ENCODE measurements at regions not wholly inside any gene's neighbourhood (a gene's known extent, or its start where the extent isn't known, plus 50 kb on each side); places are given as distances from the start of the nearest gene placed in this dataset.

DNA sequence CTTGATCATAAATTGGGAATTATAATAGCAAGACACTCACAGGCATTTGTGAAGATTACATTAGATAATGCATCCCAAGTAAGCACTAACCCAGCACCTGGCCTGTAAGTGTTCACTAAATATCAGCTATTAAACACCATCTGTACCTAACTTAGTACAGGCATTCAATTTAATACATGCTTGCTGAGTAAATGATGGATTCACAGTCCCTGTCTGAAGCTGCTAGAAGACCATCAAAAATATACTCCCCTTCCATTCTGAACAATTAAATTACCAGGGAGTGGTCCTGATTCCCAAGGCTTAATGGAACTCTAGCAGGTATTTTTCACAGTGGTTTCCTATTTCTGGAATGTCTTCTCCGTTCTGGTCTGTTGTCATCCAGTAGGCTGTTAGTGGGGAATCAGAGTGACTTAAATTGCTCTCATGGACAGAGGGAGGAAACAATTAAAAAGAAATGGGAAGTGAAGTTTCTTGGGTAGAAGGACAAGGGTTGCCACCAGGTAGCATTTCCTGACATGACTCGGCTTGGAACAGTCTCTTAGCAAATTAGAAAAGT lies 233.9 kb downstream of the PTTG2 start:
- H3K36me3 Mint-ChIP-seq = peaks cover 4% of the 10 kb centered on the region; the same call in 1 of the 2 replicates
- CTCF ChIA-PET = interaction anchor here (1.9 kb wide), 1 partner anchor 15 kb away, joined by 7 read pairs; no protein-coding TSS in a partner anchor
- H3K4me1 Mint-ChIP-seq = no peaks in the 10 kb centered on the region

More for the DNA sequence above, 233.9 kb downstream of the PTTG2 start:
- no peak for TF ChIP-seq NR3C1 (CRISPR knock-in tag; conservative IDR thresholded peaks at IDR 0.05; ENCODE audit: low read depth)
- TF ChIP-seq, protein P1, sequence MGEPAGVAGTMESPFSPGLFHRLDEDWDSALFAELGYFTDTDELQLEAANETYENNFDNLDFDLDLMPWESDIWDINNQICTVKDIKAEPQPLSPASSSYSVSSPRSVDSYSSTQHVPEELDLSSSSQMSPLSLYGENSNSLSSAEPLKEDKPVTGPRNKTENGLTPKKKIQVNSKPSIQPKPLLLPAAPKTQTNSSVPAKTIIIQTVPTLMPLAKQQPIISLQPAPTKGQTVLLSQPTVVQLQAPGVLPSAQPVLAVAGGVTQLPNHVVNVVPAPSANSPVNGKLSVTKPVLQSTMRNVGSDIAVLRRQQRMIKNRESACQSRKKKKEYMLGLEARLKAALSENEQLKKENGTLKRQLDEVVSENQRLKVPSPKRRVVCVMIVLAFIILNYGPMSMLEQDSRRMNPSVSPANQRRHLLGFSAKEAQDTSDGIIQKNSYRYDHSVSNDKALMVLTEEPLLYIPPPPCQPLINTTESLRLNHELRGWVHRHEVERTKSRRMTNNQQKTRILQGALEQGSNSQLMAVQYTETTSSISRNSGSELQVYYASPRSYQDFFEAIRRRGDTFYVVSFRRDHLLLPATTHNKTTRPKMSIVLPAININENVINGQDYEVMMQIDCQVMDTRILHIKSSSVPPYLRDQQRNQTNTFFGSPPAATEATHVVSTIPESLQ (CRISPR knock-in tag; IDR thresholded peaks at IDR 0.05) = no peak
- TF ChIP-seq ZNF232 (CRISPR knock-in tag; IDR thresholded peaks at IDR 0.05) = no peak
- TF ChIP-seq, protein P2, sequence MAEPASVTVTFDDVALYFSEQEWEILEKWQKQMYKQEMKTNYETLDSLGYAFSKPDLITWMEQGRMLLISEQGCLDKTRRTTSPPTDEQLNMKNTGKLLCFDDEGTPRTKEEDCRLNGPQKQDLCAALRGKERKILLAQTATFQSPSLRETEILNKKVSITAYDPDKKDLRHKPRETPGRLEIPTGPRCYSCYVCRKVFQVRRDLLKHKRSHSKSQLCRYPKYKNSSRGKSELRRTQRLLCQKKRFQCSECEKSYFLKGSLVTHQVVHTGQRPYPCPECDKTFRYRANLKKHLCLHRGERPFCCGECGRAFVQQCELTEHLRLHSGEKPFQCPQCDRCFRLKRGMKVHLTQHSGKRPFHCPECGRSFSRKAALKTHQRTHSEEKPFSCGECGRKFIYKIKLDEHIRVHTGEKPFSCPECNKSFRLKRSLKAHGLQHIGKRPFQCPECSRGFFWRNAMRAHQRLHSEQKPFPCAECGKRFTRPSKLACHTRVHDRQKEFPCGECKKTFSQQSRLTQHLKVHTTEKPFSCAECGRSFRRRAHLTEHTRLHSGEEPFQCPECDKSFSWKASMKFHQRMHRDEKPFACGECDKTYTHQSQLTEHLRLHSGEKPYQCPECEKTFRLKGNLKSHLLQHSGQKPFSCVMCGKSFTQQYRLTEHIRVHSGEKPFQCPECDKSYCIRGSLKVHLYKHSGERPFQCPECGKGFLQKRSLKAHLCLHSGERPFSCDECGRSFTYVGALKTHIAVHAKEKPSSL (CRISPR knock-in tag; conservative IDR thresholded peaks at IDR 0.05) = no peak
- no peak for TF ChIP-seq TEAD4 (CRISPR knock-in tag; IDR thresholded peaks at IDR 0.05)
- TF ChIP-seq, protein P3, sequence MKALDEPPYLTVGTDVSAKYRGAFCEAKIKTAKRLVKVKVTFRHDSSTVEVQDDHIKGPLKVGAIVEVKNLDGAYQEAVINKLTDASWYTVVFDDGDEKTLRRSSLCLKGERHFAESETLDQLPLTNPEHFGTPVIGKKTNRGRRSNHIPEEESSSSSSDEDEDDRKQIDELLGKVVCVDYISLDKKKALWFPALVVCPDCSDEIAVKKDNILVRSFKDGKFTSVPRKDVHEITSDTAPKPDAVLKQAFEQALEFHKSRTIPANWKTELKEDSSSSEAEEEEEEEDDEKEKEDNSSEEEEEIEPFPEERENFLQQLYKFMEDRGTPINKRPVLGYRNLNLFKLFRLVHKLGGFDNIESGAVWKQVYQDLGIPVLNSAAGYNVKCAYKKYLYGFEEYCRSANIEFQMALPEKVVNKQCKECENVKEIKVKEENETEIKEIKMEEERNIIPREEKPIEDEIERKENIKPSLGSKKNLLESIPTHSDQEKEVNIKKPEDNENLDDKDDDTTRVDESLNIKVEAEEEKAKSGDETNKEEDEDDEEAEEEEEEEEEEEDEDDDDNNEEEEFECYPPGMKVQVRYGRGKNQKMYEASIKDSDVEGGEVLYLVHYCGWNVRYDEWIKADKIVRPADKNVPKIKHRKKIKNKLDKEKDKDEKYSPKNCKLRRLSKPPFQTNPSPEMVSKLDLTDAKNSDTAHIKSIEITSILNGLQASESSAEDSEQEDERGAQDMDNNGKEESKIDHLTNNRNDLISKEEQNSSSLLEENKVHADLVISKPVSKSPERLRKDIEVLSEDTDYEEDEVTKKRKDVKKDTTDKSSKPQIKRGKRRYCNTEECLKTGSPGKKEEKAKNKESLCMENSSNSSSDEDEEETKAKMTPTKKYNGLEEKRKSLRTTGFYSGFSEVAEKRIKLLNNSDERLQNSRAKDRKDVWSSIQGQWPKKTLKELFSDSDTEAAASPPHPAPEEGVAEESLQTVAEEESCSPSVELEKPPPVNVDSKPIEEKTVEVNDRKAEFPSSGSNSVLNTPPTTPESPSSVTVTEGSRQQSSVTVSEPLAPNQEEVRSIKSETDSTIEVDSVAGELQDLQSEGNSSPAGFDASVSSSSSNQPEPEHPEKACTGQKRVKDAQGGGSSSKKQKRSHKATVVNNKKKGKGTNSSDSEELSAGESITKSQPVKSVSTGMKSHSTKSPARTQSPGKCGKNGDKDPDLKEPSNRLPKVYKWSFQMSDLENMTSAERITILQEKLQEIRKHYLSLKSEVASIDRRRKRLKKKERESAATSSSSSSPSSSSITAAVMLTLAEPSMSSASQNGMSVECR (CRISPR knock-in tag; IDR thresholded peaks at IDR 0.05; ENCODE audit: borderline replicate concordance) = no peak
- no peak for TF ChIP-seq SOX15 (CRISPR knock-in tag; IDR thresholded peaks at IDR 0.05)
- no peak for TF ChIP-seq CREM (CRISPR knock-in tag; IDR thresholded peaks at IDR 0.05)
- no peak for TF ChIP-seq IRF2 (CRISPR knock-in tag; IDR thresholded peaks at IDR 0.05; ENCODE audit: borderline replicate concordance, low read depth)
- TF ChIP-seq, protein P4, sequence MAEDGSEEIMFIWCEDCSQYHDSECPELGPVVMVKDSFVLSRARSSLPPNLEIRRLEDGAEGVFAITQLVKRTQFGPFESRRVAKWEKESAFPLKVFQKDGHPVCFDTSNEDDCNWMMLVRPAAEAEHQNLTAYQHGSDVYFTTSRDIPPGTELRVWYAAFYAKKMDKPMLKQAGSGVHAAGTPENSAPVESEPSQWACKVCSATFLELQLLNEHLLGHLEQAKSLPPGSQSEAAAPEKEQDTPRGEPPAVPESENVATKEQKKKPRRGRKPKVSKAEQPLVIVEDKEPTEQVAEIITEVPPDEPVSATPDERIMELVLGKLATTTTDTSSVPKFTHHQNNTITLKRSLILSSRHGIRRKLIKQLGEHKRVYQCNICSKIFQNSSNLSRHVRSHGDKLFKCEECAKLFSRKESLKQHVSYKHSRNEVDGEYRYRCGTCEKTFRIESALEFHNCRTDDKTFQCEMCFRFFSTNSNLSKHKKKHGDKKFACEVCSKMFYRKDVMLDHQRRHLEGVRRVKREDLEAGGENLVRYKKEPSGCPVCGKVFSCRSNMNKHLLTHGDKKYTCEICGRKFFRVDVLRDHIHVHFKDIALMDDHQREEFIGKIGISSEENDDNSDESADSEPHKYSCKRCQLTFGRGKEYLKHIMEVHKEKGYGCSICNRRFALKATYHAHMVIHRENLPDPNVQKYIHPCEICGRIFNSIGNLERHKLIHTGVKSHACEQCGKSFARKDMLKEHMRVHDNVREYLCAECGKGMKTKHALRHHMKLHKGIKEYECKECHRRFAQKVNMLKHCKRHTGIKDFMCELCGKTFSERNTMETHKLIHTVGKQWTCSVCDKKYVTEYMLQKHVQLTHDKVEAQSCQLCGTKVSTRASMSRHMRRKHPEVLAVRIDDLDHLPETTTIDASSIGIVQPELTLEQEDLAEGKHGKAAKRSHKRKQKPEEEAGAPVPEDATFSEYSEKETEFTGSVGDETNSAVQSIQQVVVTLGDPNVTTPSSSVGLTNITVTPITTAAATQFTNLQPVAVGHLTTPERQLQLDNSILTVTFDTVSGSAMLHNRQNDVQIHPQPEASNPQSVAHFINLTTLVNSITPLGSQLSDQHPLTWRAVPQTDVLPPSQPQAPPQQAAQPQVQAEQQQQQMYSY (CRISPR knock-in tag; IDR thresholded peaks at IDR 0.05) = no peak
- TF ChIP-seq HMGA2 (CRISPR knock-in tag; IDR thresholded peaks at IDR 0.05) = no peak
- TF ChIP-seq, protein P5, sequence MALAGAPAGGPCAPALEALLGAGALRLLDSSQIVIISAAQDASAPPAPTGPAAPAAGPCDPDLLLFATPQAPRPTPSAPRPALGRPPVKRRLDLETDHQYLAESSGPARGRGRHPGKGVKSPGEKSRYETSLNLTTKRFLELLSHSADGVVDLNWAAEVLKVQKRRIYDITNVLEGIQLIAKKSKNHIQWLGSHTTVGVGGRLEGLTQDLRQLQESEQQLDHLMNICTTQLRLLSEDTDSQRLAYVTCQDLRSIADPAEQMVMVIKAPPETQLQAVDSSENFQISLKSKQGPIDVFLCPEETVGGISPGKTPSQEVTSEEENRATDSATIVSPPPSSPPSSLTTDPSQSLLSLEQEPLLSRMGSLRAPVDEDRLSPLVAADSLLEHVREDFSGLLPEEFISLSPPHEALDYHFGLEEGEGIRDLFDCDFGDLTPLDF (CRISPR knock-in tag; IDR thresholded peaks at IDR 0.05) = no peak
- no peak for TF ChIP-seq NFE2L1 (CRISPR knock-in tag; IDR thresholded peaks at IDR 0.05)
- TF ChIP-seq NFYB (CRISPR knock-in tag; conservative IDR thresholded peaks at IDR 0.05; ENCODE audit: low read depth) = no peak
- TF ChIP-seq ETV6 (CRISPR knock-in tag; IDR thresholded peaks at IDR 0.05) = no peak
- TF ChIP-seq, protein P6, sequence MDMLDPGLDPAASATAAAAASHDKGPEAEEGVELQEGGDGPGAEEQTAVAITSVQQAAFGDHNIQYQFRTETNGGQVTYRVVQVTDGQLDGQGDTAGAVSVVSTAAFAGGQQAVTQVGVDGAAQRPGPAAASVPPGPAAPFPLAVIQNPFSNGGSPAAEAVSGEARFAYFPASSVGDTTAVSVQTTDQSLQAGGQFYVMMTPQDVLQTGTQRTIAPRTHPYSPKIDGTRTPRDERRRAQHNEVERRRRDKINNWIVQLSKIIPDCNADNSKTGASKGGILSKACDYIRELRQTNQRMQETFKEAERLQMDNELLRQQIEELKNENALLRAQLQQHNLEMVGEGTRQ (CRISPR knock-in tag; IDR thresholded peaks at IDR 0.05) = no peak
- TF ChIP-seq, protein P7, sequence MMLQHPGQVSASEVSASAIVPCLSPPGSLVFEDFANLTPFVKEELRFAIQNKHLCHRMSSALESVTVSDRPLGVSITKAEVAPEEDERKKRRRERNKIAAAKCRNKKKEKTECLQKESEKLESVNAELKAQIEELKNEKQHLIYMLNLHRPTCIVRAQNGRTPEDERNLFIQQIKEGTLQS (CRISPR knock-in tag; conservative IDR thresholded peaks at IDR 0.05) = no peak
- TF ChIP-seq, protein P8, sequence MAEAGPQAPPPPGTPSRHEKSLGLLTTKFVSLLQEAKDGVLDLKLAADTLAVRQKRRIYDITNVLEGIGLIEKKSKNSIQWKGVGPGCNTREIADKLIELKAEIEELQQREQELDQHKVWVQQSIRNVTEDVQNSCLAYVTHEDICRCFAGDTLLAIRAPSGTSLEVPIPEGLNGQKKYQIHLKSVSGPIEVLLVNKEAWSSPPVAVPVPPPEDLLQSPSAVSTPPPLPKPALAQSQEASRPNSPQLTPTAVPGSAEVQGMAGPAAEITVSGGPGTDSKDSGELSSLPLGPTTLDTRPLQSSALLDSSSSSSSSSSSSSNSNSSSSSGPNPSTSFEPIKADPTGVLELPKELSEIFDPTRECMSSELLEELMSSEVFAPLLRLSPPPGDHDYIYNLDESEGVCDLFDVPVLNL (CRISPR knock-in tag; IDR thresholded peaks at IDR 0.05; ENCODE audit: borderline replicate concordance, low read depth) = no peak
- TF ChIP-seq TEAD1 (CRISPR knock-in tag; IDR thresholded peaks at IDR 0.05) = no peak
- no peak for TF ChIP-seq RELA (CRISPR knock-in tag; IDR thresholded peaks at IDR 0.05; ENCODE audit: borderline replicate concordance)
- ATAC-seq = no peak
- POLR2A ChIA-PET = no interaction called here
- Mint-ChIP-seq H3K27ac (no peak overlapping the region), H3K4me3 (no peak overlapping the region), H3K9me3 (peaks cover 13% of the 10 kb centered on the region), H3K27me3 (ENCODE audit: low read depth) (no peaks in the 10 kb centered on the region; the same call in 1 of the 2 replicates)
- no peak for DNase-seq (ENCODE audit: low spot score)
